SK-N-SH (cell line): ENCODE measurements at regions not wholly inside any gene's neighbourhood (a gene's known extent, or its start where the extent isn't known, plus 50 kb on each side); places are given as distances from the start of the nearest gene placed in this dataset.

Experiments used
- CTCF ChIA-PET: fragments of 300-600, 350-600 bp; formaldehyde crosslinking; extraction: SDS; loops from one replicate; lab custom pipeline; 2021; lab: Yijun Ruan, JAX
- POLR2A ChIA-PET: fragments of 350-600 bp; sonication (Branson Sonifier 250); formaldehyde crosslinking; extraction: SDS; loops from one replicate; lab custom pipeline; 2020; ENCODE audit warnings: antibody characterized with exemption, inconsistent platforms; lab: Yijun Ruan, JAX
- DNase-seq: peaks from one replicate; pipeline ENCODE4 v3.0.0; 2012
- H2AFZ ChIP-seq: fragments of 200-600 bp; sonication (generic); 2 replicates; pipeline ENCODE4 v1.8.1; 2016; ENCODE audit warnings: antibody characterized with exemption, mild to moderate bottlenecking, low read depth
- H3F3A ChIP-seq: fragments of 200-600 bp; sonication (generic); replicated peaks from 2 replicates; pipeline ENCODE3; 2016; ENCODE audit warnings: antibody characterized with exemption, mild to moderate bottlenecking; ENCODE audit not compliant: insufficient read depth
- H3K27ac ChIP-seq, 2 experiments: fragments of 200-500 bp in 1 of 2; fragments of 200-600 bp in 1 of 2; sonication (Bioruptor generic) in 1 of 2; sonication (generic), shearing (Covaris generic) in 1 of 2; 2 replicates each; pipeline versions ENCODE4 v1.5.1 to v1.6.1; 2014 to 2016; ENCODE audit warnings: low read depth in 2 of 2, inconsistent platforms in 1 of 2, low read length in 1 of 2, mild to moderate bottlenecking in 1 of 2, mixed read lengths in 1 of 2
- H3K27me3 ChIP-seq: fragments of 200-600 bp; sonication (generic), shearing (Covaris generic); 2 replicates; pipeline ENCODE4 v1.6.1; 2016; ENCODE audit warnings: mixed run types; ENCODE audit not compliant: insufficient read depth
- H3K36me3 ChIP-seq, 2 experiments: fragments of 200-500 bp in 1 of 2; fragments of 200-600 bp in 1 of 2; sonication (Bioruptor generic) in 1 of 2; sonication (generic) in 1 of 2; replicated peaks in 1 of 2; 2 replicates each; pipeline versions ENCODE3 to v1.5.1; 2014 to 2016; ENCODE audit warnings: low read length in 1 of 2, mild to moderate bottlenecking in 1 of 2; ENCODE audit not compliant: insufficient read depth in 2 of 2, control insufficient read depth in 1 of 2
- H3K4me1 ChIP-seq, 2 experiments: fragments of 200-500 bp in 1 of 2; fragments of 200-600 bp in 1 of 2; sonication (Bioruptor generic) in 1 of 2; sonication (generic), shearing (Covaris generic) in 1 of 2; 2 replicates each; pipeline versions ENCODE4 v1.5.1 to v1.6.1; 2014 to 2016; ENCODE audit warnings: low read depth in 1 of 2, low read length in 1 of 2, mixed run types in 1 of 2; ENCODE audit not compliant: insufficient read depth in 2 of 2, control insufficient read depth in 1 of 2
- H3K4me2 ChIP-seq: fragments of 200-600 bp; sonication (generic), shearing (Covaris generic); 2 replicates; pipeline ENCODE4 v1.6.1; 2017; ENCODE audit warnings: mixed run types
- H3K4me3 ChIP-seq, 2 experiments: fragments of 200-500 bp in 1 of 2; fragments of 200-600 bp in 1 of 2; sonication (Bioruptor generic) in 1 of 2; sonication (generic), shearing (Covaris generic) in 1 of 2; 2 replicates each; pipeline versions ENCODE4 v1.5.1 to v1.8.1; 2014 to 2016; ENCODE audit warnings: low read depth in 2 of 2, inconsistent platforms in 1 of 2, low read length in 1 of 2, mild to moderate bottlenecking in 1 of 2, mixed read lengths in 1 of 2, moderate library complexity in 1 of 2
- H3K79me2 ChIP-seq: fragments of 200-600 bp; sonication (generic); 2 replicates; pipeline ENCODE4 v1.8.1; 2017; ENCODE audit warnings: mild to moderate bottlenecking; ENCODE audit not compliant: insufficient read depth
- H3K9ac ChIP-seq: fragments of 200-600 bp; sonication (generic); 2 replicates; pipeline ENCODE4 v1.6.1; 2017; ENCODE audit warnings: mixed run types
- H3K9me2 ChIP-seq: fragments of 200-600 bp; sonication (generic); 2 replicates; pipeline ENCODE4 v1.6.1; 2017; ENCODE audit warnings: mixed run types
- H3K9me3 ChIP-seq: fragments of 200-600 bp; sonication (generic); 2 replicates; pipeline ENCODE4 v1.6.1; 2017; ENCODE audit warnings: mixed run types, mild to moderate bottlenecking, moderate library complexity
- H4K20me1 ChIP-seq: fragments of 200-600 bp; sonication (generic); 2 replicates; pipeline ENCODE4 v1.6.1; 2017; ENCODE audit warnings: mild to moderate bottlenecking, mixed run types; ENCODE audit not compliant: insufficient read depth
- EZH2phosphoT487 ChIP-seq: fragments of 200-600 bp; sonication (generic); IDR thresholded peaks from 2 replicates; pipeline ENCODE4 v1.6.1; 2017; ENCODE audit warnings: low read depth, mixed run types, mild to moderate bottlenecking, antibody characterized with exemption, moderate library complexity, borderline replicate concordance
- FOSL2 ChIP-seq: IDR thresholded peaks from 2 replicates; pipeline ENCODE4 v1.4.0; 2012; ENCODE audit warnings: low read depth, mild to moderate bottlenecking, moderate library complexity, borderline replicate concordance
- FOXM1 ChIP-seq: IDR thresholded peaks from 2 replicates; pipeline ENCODE4 v1.4.0; 2012; ENCODE audit warnings: low read depth, mild to moderate bottlenecking
- GABPA ChIP-seq: IDR thresholded peaks from 2 replicates; pipeline ENCODE4 v1.4.0; 2012; ENCODE audit warnings: low read depth, mild to moderate bottlenecking
- MXI1 ChIP-seq: IDR thresholded peaks from 2 replicates; pipeline ENCODE4 v1.6.1; 2012; ENCODE audit warnings: mild to moderate bottlenecking, low read depth, low read length, improper control_type of control experiment
- NFIC ChIP-seq: IDR thresholded peaks from 2 replicates; pipeline ENCODE4 v1.4.0; 2012; ENCODE audit warnings: borderline replicate concordance
- RAD21 ChIP-seq: IDR thresholded peaks from 2 replicates; pipeline ENCODE4 v1.6.1; 2012; ENCODE audit warnings: mild to moderate bottlenecking, low read length
- RCOR1 ChIP-seq: fragments of 150-350 bp; IDR thresholded peaks from 2 replicates; pipeline ENCODE4 v1.6.1; 2017; ENCODE audit warnings: antibody characterized with exemption, low read length
- TAF1 ChIP-seq: IDR thresholded peaks from 2 replicates; pipeline ENCODE4 v1.6.1; 2012; ENCODE audit warnings: low read depth, mild to moderate bottlenecking, low read length, moderate library complexity, borderline replicate concordance
- TCF12 ChIP-seq: IDR thresholded peaks from 2 replicates; pipeline ENCODE4 v1.4.0; 2012
- WGBS: methylation state at CpG from one replicate; pipeline ENCODE4 v1.1.6; 2017; ENCODE audit warnings: low lambda C conversion rate; 5-methylcytosine and 5-hydroxymethylcytosine counted together

- Histone ChIP-seq H3K79me2 (no peaks in the 10 kb centered on the region), H3K4me1 (no peaks in the 10 kb centered on the region), H3K4me2 (no peak overlapping the region), H3K27ac (no peak overlapping the region), H3K36me3 (no peaks in the 10 kb centered on the region), H2AFZ (no peak overlapping the region), H3F3A (no peaks in the 10 kb centered on the region), H3K9ac (no peak overlapping the region), H3K9me3 (no peaks in the 10 kb centered on the region), H4K20me1 (no peaks in the 10 kb centered on the region), H3K9me2 (no peaks in the 10 kb centered on the region), H3K4me3 (no peak overlapping the region), H3K27me3 (peaks cover 8% of the 10 kb centered on the region; the same call in 1 of the 2 replicates)
- 18% methylated on average over 4 of the region's 4 CpGs for WGBS
- no peak for DNase-seq
- no peak for TF ChIP-seq RAD21
- TF ChIP-seq FOSL2 = no peak
- TF ChIP-seq FOXM1 = no peak
- TF ChIP-seq MXI1 = no peak
- TF ChIP-seq GABPA = no peak
- TF ChIP-seq TAF1 = no peak
- TF ChIP-seq RCOR1 = no peak
- TF ChIP-seq NFIC = no peak
- no peak for TF ChIP-seq TCF12
- TF ChIP-seq EZH2phosphoT487 = no peak
- ChIA-PET POLR2A (no interaction called here), CTCF (interaction anchor here (1.8 to 5.1 kb wide), 4 partner anchors 10 to 294 kb away, joined by 4 to 143 read pairs (median 12); partner anchors contain the start of gene KCNJ8)
Measured at GRCh38 chr12:21991526-21991925, 50.3 kb upstream of the ABCC9 start.
